Activated naive CD8-positive, alpha-beta T cell treated with anti-CD3 and anti-CD28 coated beads for 36 hours (primary cell): ENCODE measurements at regions not wholly inside any gene's neighbourhood (a gene's known extent, or its start where the extent isn't known, plus 50 kb on each side); places are given as distances from the start of the nearest gene placed in this dataset.
"Not testable (repeated sequence)": the region's sequence is repeated elsewhere in the genome, so short reads cannot be mapped to it uniquely, and the experiment has no call there.

Experiments
- DNase-seq: peaks from one replicate; pipeline ENCODE4 v3.0.0; 2021
- H3K27ac Mint-ChIP-seq: one replicate; pipeline ENCODE4 v1.8.0; 2022; ENCODE audit warnings: mild to moderate bottlenecking, moderate library complexity, mixed read lengths
- H3K27me3 Mint-ChIP-seq: one replicate; pipeline ENCODE4 v1.8.0; 2022; ENCODE audit warnings: mild to moderate bottlenecking, mixed read lengths
- H3K36me3 Mint-ChIP-seq: one replicate; pipeline ENCODE4 v1.8.0; 2021; ENCODE audit warnings: mild to moderate bottlenecking, mixed read lengths
- H3K4me1 Mint-ChIP-seq: one replicate; pipeline ENCODE4 v1.8.0; 2021; ENCODE audit warnings: mixed read lengths
- H3K4me3 Mint-ChIP-seq: one replicate; pipeline ENCODE4 v1.8.0; 2022; ENCODE audit warnings: mild to moderate bottlenecking, moderate library complexity, mixed read lengths
- H3K9me3 Mint-ChIP-seq: one replicate; pipeline ENCODE4 v1.8.0; 2022; ENCODE audit warnings: mixed read lengths

DNA sequence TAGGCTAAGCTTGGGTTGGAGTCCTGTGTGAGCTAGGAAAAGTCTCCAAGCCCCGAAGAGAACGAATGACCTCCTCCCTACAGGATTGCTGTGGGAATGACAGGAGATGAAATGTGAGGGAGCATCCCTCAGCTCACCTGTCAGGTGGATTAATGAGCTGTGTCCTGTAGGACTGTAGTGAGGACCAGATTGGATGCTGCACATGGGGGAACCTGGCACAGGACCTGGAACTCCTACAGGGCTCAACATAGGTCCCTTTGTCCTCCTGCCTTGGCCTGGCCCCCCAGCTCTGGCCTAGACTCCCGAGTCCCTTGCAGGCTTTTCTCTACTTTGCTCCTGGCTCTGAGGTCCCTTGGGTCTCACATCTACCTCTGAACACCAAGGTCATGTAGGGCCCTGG lies 155.7 kb downstream of the PTPRU start:
- H3K4me1 Mint-ChIP-seq: no peaks in the 10 kb centered on the region
- H3K4me3 Mint-ChIP-seq: no peak overlapping the region
- no peak for DNase-seq
- no peaks in the 10 kb centered on the region for H3K36me3 Mint-ChIP-seq
- peaks cover 31% of the 10 kb centered on the region for H3K27me3 Mint-ChIP-seq
- no peaks in the 10 kb centered on the region for H3K9me3 Mint-ChIP-seq
- H3K27ac Mint-ChIP-seq: no peak overlapping the region

DNA sequence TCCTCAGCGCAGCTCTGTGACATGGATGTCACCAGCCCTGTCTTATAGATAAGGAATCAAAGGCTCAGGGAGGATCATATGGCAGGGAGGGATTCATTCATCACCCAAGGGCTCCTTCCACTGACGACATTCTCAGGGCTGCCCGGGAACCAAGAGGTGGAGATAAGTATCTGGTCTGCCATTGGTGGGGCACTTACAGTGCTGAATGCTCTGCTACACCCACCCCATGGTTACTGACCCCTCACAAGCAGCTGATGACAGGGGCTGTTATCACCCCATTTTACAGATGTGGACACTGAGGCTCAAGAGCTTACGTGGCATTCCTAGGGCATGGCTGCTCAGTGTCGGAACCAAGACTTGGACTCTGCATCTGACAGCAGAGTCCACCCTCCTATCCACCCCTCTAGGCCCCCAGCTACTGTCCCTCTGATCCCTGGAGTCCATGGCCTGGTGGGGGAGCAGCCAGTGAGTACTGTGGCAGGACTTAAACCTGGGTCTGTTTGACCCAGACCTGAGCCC lies 155.1 kb downstream of the PTPRU start:
- no peak overlapping the region for H3K27ac Mint-ChIP-seq
- H3K27me3 Mint-ChIP-seq: peaks cover 33% of the 10 kb centered on the region
- no peak for DNase-seq
- no peaks in the 10 kb centered on the region for H3K36me3 Mint-ChIP-seq
- H3K4me1 Mint-ChIP-seq: no peaks in the 10 kb centered on the region
- no peak overlapping the region for H3K4me3 Mint-ChIP-seq
- no peaks in the 10 kb centered on the region for H3K9me3 Mint-ChIP-seq

DNA sequence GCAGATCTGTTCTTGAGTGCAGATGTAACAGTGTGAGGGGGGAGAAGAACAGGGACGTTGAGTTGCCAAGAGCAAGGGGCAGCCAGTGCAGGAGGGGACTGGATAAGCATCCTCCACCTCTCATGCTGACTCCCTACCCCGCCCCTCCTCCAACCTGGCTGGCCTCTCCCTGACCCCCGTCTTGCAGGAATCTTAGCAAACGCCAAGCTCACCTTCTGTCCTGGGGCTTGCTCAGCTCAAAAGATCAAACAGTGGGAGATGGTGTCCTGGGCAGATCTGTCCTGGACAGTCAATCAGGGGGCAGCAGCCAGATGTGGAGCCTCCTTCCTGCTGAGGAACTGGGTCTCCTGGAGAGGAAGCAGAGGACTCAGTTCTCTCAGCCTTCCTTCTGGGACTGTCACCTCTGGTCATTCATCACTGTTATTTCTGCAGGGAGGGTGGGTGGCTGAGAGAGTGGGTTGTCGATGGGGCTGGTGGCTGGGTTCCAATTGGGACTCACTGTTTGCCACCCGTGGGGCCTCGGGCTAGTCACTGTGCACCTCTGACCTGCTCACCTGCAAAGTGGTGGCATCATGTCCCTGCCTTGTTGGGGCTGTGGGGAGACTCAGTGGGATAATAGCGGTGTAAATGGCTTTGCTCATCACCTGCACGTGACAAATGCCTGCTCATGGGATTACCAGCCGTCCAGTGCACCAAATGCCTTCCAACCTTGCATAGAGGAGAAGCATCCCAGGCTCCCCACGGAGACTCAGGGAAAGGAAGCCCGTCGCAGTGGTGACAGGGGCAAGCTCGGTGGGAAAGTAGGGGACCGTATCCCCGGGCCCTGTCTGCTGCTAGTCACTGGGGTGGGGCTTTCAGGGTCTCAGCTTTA lies 154.4 kb downstream of the PTPRU start:
- Mint-ChIP-seq H3K36me3 (no peaks in the 10 kb centered on the region), H3K27ac (no peak overlapping the region), H3K4me1 (no peaks in the 10 kb centered on the region), H3K27me3 (peaks cover 33% of the 10 kb centered on the region), H3K9me3 (no peaks in the 10 kb centered on the region), H3K4me3 (no peak overlapping the region)
- DNase-seq: no peak

DNA sequence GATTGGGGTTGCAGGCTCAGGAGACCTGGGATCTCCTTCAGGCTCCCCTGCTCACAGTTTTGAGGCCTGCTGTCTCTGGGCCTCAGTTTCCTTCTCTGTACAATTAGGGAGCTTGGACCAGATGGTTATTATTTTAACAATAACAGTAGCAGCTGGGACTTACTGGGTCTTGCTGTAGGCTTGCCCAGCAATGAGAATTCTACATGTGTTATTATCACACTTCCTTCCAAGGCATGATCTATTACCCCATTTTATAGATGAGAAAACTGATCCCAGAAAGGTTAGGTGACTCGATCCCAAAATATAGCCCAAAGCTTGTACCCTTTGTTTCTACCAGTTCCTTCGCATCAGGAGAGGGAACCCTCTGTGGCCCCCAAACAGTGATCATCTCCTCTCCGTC lies 153.8 kb downstream of the PTPRU start:
- Mint-ChIP-seq H3K27me3 (peaks cover 33% of the 10 kb centered on the region), H3K4me3 (no peak overlapping the region), H3K9me3 (no peaks in the 10 kb centered on the region), H3K27ac (no peak overlapping the region), H3K36me3 (no peaks in the 10 kb centered on the region), H3K4me1 (no peaks in the 10 kb centered on the region)
- no peak for DNase-seq

DNA sequence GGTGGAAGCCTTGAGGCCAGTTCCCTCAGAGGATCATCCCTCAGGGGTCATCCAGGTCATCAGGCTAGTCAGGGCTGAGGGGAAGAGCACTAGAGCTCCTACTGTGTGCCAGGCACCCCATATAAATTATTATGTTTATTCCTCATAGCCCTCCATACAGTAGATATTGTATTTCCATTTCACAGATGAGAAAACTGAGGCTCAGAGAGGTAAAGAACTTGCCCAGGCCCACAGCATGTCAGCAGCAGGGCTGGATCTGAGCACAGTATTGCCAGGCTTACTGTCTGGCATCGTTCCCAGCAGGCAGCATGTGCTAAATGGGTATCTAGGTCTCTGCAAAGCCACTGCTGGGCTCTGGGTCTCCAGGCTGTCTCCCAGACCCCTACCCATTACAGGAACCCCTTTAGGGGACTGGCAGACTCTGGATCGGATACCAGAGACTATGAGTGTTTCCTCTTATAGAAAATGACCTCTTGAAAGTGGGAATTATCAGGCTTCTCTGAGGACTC lies 153.3 kb downstream of the PTPRU start:
- Mint-ChIP-seq H3K4me1 (no peaks in the 10 kb centered on the region), H3K27me3 (peaks cover 37% of the 10 kb centered on the region), H3K36me3 (no peaks in the 10 kb centered on the region), H3K4me3 (no peak overlapping the region), H3K27ac (no peak overlapping the region), H3K9me3 (no peaks in the 10 kb centered on the region)
- DNase-seq: no peak

DNA sequence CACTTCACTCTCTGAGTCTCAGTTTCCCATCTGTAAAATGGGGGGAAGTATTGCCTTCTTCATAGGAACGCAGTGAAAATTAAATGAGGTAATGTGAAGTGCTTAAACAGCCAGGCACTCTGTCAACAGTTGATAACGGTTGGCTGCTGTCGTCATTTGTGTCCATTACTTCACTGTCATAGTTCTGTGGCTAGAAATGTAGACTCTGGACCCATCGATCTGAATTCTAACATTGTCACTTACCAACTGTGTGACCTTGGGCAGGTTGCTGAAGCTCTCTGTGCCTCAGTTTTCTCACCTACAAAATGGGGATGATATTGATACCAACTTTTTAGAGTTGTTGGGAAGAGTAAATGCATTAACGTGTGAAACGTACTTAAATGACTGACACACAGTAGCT lies 152.6 kb downstream of the PTPRU start:
- Mint-ChIP-seq H3K4me3 (no peak overlapping the region), H3K27me3 (peaks cover 43% of the 10 kb centered on the region), H3K27ac (no peak overlapping the region), H3K4me1 (no peaks in the 10 kb centered on the region), H3K36me3 (no peaks in the 10 kb centered on the region), H3K9me3 (no peaks in the 10 kb centered on the region)
- no peak for DNase-seq

DNA sequence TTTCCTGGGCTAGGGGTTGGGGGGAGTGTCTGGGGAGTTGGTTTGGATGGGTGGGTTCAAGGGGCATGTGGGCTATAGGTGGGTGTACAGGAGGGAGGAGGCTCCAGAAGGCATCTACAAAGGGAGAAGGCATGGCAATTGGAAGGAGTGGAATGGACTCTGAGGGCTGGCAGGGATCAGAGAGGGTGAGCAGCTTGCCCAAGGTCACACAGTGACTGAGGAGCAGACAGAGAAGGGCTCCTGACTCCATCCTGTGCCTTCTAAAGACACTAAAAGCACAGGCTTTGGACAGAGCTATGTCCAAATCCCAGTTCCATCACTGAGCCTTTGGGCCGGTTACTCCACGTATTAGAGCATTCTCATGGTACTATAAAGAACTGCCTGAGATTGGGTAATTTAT lies 151.8 kb downstream of the PTPRU start:
- no peaks in the 10 kb centered on the region for H3K9me3 Mint-ChIP-seq
- no peaks in the 10 kb centered on the region for H3K4me1 Mint-ChIP-seq
- no peak for DNase-seq
- no peaks in the 10 kb centered on the region for H3K36me3 Mint-ChIP-seq
- no peak overlapping the region for H3K27ac Mint-ChIP-seq
- no peak overlapping the region for H3K4me3 Mint-ChIP-seq
- H3K27me3 Mint-ChIP-seq: peaks cover 48% of the 10 kb centered on the region

DNA sequence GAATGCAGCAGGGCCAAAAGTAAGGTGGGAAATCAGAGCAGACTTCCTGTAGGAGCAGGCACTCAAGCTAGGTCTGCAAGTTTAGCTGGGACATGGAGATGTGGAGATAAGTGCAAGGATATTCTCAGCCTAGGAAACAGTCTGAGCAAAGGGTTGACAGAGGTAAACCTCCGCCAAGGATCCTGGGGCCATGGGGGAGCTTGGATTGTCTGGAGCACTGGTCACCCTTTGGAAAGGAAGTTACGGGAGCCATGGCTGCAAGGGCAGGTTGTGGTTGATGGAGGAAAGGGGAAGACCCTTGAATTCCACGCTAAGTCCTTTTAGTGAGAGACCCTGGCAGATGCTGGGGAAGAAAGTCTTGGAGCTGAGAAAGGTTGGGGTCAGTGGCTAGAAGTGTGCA lies 150.9 kb downstream of the PTPRU start:
- no peak overlapping the region for H3K4me3 Mint-ChIP-seq
- no peaks in the 10 kb centered on the region for H3K4me1 Mint-ChIP-seq
- H3K9me3 Mint-ChIP-seq: no peaks in the 10 kb centered on the region
- no peak overlapping the region for H3K27ac Mint-ChIP-seq
- peaks cover 45% of the 10 kb centered on the region for H3K27me3 Mint-ChIP-seq
- H3K36me3 Mint-ChIP-seq: no peaks in the 10 kb centered on the region
- no peak for DNase-seq

DNA sequence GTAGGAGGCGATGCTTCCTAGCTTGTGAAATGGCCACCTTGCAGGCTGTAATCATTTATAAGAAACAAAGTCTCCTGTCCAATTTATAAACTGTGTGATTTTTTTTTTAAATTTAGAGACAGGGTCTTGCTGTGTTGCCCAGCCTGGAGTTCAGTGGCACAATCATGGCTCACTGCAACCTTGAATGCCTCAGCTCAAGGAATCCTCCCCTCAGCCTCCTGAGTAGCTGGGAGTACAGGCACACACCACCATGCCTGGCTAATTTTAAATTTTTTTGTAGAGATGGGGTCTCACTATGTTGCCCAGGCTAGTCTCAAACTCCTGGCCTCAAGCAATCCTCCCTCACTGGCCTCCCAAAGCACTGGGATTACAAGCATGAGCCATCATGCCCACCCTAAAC lies 150.1 kb downstream of the PTPRU start:
- H3K9me3 Mint-ChIP-seq, H3K4me1 Mint-ChIP-seq, H3K4me3 Mint-ChIP-seq, DNase-seq, H3K27ac Mint-ChIP-seq, H3K36me3 Mint-ChIP-seq: not testable (repeated sequence)
- H3K27me3 Mint-ChIP-seq: peaks cover 42% of the 10 kb centered on the region

DNA sequence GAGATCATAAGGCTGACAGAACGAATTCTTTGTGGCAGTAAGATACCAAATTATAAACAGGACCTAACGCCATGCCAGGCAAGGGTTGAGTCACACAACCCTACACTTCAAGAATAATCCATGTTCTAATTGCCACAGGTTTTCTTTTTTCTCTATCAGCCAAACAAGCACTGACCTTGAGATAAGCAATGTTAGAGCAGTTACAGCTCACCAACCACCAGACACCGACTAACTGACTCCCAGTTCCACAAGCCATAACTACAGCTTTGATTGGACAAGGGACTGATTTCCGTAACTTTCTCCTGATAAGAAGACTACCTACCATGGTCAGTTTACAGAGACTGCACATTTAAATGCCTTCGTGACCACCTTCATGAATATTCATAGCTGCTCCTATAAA lies 149.6 kb downstream of the PTPRU start:
- H3K9me3 Mint-ChIP-seq: no peaks in the 10 kb centered on the region
- no peak for DNase-seq
- H3K27ac Mint-ChIP-seq: no peak overlapping the region
- no peaks in the 10 kb centered on the region for H3K36me3 Mint-ChIP-seq
- no peaks in the 10 kb centered on the region for H3K4me1 Mint-ChIP-seq
- H3K4me3 Mint-ChIP-seq: no peak overlapping the region
- H3K27me3 Mint-ChIP-seq: peaks cover 42% of the 10 kb centered on the region

DNA sequence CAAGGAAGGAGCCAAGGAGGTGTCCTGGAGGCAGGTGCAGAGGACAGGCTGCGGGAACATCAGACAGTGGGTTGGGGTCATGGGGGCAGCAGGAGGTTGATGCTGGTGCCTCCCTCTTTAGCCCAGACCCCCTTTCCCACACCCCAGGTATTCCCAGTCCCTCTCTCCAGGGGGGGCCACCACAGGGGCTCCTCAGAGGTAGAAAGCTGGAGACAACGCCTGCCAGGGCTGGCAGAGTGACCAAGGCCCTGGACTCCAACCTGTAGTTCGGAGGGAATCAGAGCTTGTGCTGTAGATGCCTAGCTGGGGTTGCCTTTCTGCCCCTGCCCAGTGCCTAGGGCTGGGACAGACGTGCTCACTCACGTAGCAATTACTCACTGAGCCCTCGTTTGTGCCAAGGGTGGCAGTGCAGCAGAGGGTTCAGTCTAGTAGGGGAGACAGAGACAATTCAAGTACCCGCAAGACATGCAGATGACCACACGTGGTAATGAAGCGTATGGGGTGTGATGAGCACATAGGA lies 148.2 kb downstream of the PTPRU start:
- peaks cover 42% of the 10 kb centered on the region for H3K27me3 Mint-ChIP-seq
- DNase-seq: no peak

DNA sequence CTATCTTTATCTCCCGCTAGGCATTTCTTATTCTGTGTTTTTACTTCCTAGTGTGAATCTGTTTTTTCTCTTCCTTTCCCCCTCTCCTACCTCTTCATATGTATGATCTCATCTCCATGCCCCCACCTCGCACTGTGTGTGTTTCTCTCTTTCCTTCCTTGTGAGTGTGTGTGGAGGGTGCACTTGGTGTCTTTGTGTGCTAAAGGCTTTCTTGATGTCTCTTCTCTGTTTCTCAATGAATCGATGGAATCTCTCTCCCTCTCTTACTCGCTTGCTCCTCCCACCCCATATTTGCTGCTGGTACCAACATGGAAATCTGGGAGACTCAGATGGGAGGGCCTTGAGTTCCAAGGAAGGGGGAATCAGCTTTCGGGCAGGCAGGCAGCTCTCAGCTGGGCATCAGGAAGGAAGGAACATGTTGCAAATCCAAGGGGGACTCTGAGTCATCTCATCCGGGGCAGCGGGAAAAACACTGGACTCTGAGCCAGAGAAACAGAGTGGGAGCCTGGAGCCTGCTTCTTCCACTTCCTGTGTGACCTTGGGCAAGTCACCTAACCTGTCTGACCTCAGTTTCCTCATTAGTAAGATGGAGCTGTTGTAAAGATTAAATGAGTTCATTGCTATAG lies 147.5 kb downstream of the PTPRU start:
- no peaks in the 10 kb centered on the region for H3K4me1 Mint-ChIP-seq
- DNase-seq: no peak
- peaks cover 8% of the 10 kb centered on the region for H3K9me3 Mint-ChIP-seq
- peaks cover 7% of the 10 kb centered on the region for H3K36me3 Mint-ChIP-seq
- H3K27ac Mint-ChIP-seq: no peak overlapping the region
- peaks cover 47% of the 10 kb centered on the region for H3K27me3 Mint-ChIP-seq
- no peak overlapping the region for H3K4me3 Mint-ChIP-seq

More for the DNA sequence above, 148.2 kb downstream of the PTPRU start:
- H3K4me3 Mint-ChIP-seq: no peak overlapping the region
- H3K4me1 Mint-ChIP-seq: no peaks in the 10 kb centered on the region
- H3K9me3 Mint-ChIP-seq: peaks cover under 1% of the 10 kb centered on the region
- no peak overlapping the region for H3K27ac Mint-ChIP-seq
- H3K36me3 Mint-ChIP-seq: no peaks in the 10 kb centered on the region

DNA sequence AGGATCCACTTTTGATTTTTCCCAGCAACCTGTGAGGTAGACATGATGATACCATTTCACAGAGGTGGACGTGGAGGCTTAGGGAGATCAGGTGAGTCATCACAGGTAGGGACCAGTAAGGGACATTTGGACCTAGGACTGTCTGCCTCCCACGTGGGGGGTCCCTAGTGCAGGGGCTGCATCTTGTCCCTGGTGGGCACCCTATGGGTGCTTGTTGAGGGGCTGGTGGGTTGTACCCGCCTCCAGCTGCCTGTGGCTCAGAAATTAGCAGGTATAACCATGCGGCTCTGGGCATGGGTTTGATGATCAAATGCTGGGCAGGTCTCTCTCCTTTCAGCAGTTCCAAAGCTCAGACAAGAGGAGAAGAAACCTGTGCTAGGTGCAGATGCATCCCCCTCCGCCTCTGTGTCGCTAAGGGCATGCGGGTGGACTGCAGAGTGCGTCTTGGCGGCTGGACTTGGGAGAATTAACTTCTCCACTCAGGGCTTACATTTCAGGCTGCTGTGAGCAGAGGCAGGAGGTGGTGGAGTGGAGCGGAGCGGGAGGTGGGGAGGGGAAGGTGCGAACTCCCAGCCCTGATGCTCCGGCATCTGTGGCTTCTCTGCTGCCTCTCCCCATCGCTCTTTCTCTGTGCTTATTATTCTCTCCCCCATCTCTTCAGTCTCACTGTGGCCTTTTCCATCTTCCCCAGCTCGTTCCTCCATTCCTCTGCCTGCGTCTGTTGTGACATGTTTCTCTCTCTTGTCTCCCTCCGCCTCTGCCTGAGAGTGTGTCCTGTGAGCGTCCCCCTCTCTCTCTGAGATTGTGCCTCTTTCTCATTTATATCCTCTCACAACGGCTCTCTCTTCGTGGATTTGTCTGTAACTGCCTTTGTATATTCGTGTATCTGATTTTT lies 146.8 kb downstream of the PTPRU start:
- no peak overlapping the region for H3K4me3 Mint-ChIP-seq
- H3K9me3 Mint-ChIP-seq: peaks cover 12% of the 10 kb centered on the region
- H3K27me3 Mint-ChIP-seq: peaks cover 45% of the 10 kb centered on the region
- no peak overlapping the region for H3K27ac Mint-ChIP-seq
- no peak for DNase-seq
- H3K36me3 Mint-ChIP-seq: peaks cover 8% of the 10 kb centered on the region
- H3K4me1 Mint-ChIP-seq: no peaks in the 10 kb centered on the region

DNA sequence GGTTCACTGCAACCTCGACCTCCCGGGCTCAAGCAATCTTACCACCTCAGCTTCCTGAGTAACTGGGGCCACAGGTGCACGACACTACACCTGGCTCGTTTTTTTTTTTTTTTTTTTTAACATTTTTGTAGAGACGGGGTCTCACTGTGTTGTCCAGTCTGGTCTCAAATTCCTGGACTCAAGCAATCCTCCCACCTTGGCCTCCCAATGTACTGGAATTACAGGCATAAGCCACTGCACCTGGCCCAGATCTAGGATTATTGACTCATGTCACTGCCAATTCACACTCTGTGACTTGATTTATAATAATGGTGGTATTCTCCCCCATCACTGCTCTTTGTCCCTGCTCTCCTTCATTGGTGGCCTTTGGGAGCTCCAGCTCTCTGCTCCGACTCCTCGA lies 145.1 kb downstream of the PTPRU start:
- peaks cover 46% of the 10 kb centered on the region for H3K27me3 Mint-ChIP-seq
- H3K4me3 Mint-ChIP-seq: no peak overlapping the region
- peaks cover 8% of the 10 kb centered on the region for H3K36me3 Mint-ChIP-seq
- no peak for DNase-seq
- H3K4me1 Mint-ChIP-seq: no peaks in the 10 kb centered on the region
- H3K9me3 Mint-ChIP-seq: peaks cover 19% of the 10 kb centered on the region
- H3K27ac Mint-ChIP-seq: no peak overlapping the region

DNA sequence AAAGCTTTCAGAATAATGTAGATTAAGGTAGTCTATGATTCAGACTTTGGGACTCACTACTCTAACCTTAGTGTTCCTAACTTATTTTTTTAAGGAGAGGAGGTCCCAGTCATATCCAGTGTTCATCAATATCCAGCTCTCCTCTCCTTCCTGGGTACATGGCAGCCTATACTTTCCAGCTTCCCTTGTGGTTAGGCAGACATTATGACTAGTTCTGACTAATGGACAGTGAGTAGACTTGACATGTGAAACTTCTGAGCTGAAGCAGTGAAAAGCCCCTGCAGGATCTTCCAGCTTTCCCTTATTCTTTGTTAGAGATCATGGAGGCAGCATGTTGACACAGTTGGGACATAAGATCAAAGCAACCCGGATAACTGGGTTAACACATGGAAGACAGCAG lies 144.2 kb downstream of the PTPRU start:
- Mint-ChIP-seq H3K27ac (no peak overlapping the region), H3K27me3 (peaks cover 52% of the 10 kb centered on the region), H3K9me3 (peaks cover 21% of the 10 kb centered on the region), H3K4me1 (no peaks in the 10 kb centered on the region), H3K36me3 (peaks cover 8% of the 10 kb centered on the region), H3K4me3 (no peak overlapping the region)
- no peak for DNase-seq
